CD4-positive, alpha-beta T cell treated with Interleukin-1 beta for 1 hour (primary cell): ENCODE measurements at regions not wholly inside any gene's neighbourhood (a gene's known extent, or its start where the extent isn't known, plus 50 kb on each side); places are given as distances from the start of the nearest gene placed in this dataset.

Experiments
- DNase-seq, 2 donors: peaks; one replicate each; pipeline ENCODE4 v3.0.0-alpha.2; 2020 to 2022

DNA sequence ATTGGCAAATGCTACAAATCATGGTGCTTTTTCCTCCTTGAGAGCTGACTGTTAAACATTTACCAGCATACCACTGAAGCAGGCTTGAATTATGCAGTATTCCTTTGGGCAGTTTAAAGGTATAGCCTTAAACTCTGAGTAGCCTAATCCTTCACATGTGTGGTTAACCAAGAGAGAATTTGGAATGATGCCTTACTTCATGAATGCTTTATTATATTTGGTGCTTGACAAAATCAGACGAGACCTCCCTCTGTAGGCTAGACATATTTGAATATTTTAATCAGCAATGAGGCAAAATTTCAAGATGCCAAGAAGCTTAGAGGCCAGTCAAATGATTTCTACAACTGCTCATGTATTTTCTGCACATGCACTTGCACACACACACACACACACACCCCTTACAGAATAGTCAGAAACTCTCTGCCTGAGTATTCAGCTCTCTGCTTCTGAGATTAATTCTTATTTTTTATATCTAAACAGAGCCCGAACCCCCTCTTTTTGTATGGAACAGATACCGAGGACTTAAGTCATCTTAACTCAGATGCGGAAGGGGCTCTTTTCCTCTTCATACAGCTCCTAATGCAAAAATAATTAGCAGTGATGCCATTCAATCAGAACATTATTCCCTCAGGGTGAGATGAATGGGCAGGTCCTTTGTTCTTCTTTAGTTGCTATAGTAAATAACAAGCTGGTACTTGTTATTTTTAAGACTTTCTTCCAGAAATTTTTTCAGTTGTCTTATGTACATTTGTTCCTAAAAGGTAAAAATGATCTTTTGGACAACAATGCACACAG is 195.5 kb upstream of the TMC3 start:
- DNase-seq = no peak

DNA sequence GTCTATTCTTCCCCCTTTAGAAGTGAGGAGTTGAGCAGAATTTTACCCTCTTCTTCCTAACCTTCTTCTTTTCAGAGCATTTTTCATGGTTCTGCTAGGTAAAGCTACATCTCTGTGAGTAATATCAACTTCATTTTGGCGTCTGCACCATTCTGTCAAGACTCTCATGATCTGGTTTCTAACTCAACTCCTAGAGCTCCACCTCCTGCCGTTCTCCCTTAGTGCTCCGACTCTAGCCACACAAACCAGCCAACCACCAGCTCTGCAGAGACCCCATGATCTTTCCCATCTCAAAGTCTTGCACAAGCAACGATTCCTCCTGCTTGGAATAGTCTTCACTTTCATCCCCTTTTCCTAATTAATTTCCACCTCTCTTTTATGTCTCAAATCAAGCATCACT is 193.9 kb upstream of the TMC3 start:
- no peak for DNase-seq

DNA sequence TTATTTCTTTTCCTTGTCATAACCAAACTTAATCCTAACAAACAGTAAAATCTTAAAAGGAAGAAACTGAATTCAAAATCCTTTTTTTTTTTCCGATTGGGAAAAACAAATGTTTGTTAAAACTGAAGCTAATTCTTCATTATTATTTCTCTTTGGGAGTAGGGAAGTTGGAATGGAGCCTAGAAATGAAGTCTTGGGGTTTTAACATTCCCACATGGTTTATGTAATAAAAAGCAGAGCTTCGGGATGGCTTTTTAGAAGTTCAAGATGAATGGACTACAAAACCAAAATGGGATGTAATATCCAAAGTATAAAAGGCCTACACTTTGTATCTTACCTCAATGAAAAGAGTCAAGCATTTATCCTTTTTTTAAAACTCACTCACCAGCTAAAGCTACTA is 189.0 kb upstream of the TMC3 start:
- DNase-seq = no peak

DNA sequence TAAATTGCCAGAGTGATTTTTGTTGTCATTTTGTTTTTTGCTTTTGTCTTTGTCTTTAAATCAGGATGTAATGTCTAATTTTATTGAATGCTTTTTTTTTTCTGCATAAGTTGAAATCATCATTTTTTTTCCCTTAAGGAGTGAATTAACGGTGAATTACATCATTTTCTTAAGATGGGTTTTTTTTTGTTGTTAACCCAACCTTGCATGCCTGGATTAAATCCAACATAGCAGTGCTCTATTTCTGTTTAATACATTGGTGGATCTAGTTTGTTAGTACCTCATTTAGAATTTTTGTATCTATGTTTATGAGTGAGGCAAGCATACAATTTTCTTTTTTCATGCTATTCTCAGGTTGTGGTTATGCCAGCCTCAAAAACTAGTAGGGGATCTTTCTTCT is 186.4 kb upstream of the TMC3 start:
- DNase-seq = no peak

DNA sequence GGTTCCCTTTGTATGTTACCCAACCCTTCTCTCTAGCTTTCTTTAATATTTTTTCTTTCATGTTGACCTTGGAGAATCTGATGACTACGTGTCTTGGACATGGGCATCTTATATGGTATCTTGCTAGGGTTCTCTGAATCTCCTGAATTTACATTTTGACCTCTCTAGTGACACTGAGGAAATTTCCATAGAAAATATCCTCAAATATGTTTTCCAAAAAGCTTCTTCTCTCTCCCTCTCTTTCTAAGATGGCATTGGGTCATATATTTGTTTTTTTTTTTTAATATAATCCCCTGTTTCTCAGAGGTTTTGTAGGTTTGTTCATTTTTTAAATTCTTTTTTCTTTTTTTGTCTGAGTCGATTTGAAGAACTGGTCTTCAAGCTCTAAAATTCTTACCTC is 184.0 kb upstream of the TMC3 start:
- no peak for DNase-seq

DNA sequence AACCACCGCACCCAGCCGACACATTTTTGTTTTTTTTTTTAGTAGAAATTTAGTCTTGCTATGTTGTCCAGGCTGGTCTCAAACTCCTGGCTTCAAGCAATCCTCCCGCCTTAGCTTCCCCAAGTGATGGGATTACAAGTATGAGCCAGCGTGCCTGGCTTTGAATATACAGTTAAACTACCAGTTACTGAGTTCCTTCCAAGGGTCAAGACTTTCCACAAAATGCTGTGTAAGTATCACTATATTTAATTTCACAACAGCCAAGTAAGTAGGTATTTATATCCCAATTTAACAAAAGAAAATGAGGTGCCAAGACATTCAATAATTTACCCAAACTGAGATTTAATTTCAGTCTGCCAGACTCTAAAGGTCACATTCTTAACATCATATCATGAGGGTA is 181.3 kb upstream of the TMC3 start:
- DNase-seq = no peak

DNA sequence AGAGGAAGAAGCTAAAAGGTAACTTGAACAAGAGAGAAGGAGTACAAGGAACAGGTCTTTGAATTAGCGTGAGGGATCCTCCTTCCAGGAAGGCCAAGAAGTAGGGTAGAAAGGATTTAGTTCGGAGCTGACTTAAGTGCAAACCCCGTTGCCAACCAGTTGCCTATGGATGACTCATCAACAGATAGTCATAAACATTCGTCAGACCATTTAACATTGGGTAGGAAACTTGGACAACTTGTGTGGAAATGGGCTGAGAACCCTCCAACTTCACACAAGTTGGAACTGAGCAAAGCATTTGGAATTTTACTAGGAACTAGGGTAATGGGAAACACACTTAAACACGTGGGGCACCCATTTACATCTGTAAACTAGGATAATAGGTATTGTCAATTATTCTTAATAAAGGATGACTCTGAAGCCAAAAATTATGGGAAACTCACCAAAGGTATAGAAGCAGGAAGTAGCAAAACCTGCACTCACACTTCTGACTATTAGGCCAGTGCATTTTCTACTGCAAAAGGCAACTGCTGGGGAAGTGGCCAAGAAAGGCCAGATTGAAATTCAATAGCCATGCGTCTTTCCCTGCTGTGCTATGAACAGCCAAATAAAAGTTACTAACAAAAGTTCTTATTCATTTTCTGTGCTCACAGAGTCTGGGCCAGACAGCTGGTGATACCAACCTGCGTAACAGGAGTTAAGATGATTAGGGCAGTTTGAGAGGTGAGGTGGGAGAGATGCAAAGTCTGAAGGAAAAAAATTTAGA is 174.5 kb upstream of the TMC3 start:
- no peak for DNase-seq

DNA sequence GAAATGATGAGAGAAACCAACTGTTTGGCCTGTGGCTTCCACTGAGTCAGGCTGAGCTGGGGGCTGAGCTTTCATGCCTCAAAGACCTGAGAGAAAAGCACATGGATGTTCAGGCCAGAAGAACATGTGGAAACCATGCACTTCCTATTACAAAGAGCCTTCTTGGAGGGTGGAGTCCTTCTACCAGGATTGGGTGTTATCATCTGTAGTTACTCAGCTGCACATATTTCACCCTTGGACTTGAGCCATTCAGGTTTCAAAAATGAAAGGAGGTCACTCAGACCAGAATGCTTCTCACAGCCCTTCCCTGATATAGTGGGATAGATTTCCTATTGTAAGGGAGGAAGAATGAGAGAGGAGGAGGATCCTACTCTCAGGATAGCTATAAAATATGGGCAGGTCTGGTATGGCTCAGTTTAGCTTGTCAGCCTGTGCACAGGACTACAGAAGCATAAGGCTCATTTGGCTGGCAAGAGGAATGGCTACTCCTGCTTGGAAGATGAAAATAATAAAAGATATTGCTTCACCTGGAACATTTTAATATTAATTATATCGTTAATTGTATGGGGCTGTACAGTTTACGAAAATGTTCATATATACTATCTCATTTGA is 173.6 kb upstream of the TMC3 start:
- DNase-seq = no peak

DNA sequence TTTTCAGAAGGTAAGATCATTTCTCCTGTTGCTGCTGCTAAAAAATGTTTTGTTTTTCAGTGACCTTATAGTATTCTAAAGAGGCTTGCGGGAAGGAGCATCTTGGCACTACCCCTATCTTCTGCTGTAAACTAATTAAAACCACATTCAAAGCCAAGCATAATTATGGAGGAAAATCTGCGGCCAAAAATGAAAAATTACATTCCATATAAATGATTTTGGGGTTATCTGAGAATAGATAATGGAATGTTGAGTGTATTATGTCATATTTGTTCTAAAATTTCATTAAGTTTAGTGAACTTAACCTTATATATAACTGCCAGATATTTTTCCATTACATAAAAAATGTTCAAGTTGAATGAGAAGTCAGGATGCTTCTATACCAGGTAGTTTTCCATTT is 170.4 kb upstream of the TMC3 start:
- DNase-seq = no peak

DNA sequence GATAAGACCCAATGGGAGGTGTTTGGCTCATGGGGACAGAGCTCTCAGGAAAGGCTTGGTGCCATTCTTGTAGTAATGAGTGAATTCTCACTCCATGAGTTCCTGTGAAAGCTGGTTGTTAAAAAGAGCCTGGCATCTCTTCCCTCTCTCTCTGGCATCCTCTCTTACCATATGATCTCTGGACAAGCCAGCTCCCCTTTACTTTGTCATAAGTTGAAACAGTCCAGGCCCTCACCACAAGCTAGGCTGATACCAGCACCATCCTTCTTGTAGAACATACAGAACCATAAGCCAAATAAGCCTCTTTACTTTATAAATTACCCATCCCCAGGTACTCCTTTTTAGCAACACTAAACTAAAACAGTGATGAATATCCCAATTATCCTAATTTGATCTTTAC is 166.9 kb upstream of the TMC3 start:
- no peak for DNase-seq

DNA sequence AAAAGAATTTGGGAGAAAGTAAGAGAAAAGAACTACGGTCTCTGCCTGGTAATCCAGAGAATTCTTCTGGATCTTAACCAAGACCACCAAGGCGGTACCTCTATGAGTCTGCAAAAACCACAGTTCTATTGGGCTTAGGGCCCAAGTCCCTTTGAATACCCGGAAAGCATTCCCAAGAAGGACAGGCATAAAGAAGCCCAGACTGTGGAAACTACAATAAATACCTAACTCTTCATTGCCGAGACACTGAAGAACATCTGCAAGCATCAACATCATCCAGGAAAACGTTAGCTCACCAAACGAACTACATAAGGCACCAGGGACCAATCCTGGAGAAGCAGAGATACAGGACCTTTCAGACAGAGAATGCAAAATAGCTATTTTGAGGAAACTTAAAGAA is 162.3 kb upstream of the TMC3 start:
- no peak for DNase-seq

DNA sequence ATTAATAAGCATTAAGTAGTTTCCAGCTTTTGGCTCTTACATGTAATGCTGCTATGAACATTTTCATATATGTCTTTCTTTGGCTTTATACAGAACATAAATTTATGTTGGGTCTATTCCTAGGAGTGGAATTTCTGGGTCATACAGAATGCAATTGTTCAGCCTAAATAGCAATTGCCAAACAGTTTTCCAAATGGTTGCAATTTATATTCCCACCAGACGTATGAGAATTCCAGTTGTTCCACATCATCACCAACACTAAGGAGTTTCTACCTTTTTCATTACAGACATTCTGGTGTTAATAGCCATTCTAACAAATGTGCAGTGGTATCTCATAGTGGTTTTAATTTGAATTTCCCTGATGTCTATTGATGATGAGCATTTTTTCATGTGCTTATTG is 160.1 kb upstream of the TMC3 start:
- DNase-seq = no peak

DNA sequence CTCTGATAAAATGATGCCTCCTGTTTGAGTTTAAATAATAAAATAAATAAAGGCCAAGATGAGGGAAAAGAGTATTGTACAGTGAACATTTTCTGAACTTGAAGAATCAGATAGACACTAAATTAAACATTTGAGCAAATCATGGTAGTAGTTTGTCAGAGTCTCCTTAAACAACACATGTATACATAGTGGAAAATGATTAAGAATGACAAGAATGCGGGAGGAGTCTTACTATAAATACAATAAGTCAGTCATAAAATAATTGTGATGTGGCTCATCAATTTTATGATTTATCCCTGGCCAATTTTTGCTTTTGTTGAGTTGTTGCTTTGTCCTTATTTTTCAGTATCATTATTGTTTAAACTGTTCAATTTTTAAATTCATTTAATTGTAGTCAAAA is 158.0 kb upstream of the TMC3 start:
- no peak for DNase-seq

DNA sequence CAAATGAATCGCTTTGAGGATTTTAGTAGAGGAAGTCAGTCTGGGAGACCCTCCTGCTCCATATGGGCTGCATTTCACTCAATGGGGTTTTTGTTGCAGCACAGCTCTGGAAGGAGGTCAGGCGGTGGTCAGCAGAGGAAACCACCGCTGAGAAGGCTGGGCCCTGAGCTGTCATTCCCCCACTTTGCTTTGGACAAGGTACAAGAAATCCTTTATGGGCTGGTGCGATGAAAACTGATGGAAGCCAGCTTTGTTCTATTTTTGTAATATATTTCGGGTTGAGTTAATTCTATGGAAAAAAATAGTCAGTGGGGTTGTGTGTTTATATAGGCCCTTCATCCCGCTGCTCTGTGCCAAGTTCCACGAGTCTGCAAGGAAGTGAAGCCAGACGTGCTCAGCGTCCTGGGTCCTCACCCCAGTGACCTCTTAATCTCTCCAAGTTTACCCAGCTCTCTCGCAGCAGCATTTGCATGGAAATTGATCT is 157.1 kb upstream of the TMC3 start:
- DNase-seq = no peak

DNA sequence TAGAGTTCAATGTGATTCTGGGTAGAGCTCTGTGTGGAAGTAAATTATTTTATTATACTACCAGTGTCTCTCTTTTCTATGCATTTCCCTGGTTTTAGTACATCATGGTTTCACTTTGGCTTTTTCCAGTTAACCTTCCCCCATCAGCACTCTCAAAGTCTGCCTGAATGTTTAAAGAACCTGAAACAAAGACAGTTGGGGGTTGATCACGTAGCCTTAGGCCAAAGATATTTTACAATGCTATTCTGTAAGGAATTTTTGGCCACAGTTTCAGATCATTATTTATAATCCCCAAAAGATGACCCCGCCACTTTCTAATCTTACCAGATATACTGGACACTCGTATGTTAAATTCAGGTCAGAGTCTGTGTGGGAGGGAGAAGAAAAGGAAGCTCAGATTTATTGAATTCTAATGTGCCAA is 156.3 kb upstream of the TMC3 start:
- DNase-seq = no peak

DNA sequence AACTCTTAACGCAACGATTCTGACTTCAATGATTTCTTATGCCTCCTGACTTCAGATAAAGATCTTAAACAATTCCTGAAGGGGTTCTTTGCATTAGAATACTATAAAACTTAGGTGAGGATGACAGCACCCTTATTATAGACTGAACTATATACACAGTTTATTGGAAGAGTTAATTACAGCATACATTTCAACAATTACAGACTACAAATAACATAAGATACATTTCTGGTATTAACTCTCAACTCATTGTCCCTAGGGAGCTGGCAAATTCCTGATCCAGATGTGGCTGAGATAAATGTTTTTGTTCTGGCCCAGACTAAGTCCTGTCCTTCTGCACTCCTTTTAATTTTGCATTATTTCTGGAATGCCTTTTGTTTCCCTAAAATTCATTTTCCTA is 155.5 kb upstream of the TMC3 start:
- DNase-seq = no peak

DNA sequence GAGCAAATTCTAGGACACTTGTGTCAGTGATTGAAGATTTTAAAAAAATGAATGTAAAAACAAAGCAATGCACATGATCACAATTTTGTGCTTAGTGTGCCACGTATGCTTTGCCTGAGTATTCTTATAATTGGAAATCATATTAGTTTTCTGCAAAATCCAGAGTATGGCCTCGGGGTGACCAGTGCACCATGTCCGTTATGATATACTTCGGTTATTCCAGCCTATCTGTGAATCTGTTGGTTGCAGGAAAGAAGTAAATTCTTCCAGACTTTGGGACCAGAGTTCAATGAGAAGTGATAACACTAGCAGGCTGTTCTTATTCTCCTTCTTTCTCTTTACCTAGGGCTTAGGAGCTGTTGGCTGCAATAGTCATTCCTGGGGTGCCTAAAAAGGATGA is 152.0 kb upstream of the TMC3 start:
- no peak for DNase-seq

DNA sequence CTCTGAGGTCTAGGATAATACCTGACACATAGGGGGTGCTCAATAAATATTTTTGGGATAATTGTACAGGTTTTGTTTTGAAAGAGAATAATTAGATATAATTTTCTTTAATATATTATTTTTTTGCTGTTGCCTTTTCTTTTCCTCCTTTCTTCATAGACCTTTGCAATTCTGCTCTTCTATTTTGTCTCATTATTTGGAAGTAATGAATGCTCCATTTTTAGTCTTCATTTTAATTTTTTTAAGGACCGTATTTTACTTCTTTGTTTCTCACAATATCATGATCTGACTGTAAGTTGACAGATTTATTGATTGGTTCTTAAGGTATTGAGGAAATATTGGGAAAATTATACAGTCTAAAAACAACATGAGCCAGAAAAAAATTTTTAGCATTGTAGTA is 150.5 kb upstream of the TMC3 start:
- no peak for DNase-seq

DNA sequence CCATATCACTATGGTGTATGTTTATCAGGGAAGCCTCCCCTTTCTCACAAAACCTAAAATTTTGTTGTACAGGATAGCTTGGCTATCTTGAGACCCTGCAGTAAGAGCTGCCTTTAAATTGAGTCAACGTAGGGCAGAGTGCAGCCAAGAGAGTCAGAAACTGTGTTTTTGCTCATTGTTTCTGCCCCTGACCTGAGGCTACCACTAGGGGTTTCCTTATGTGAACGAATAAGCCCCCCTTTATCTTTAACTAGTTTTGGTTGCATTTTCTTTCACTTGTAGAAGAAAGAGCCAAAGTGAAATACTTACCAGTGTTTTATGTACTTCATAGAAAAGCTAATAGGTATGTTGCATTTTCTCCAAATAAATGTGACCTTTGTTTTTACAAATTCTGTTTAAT is 149.9 kb upstream of the TMC3 start:
- DNase-seq = no peak

DNA sequence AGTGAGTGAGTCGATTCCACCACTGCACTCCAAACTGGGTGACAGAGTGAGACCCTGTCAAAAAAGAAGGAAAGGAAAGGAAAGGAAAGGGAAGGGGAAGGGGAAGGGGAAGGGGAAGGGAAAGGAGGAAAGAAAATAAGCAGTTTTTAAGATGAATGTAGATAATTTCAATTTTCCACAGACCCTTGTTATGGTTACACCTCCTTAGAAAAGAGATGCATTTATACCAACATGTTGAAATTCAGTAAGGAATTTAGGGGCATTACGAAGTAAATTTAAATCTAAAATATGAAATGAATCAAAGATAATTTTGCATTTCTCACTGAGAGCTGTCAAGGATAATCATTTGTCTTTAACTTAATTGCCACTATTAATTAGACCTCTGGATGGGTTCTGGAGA is 146.5 kb upstream of the TMC3 start:
- no peak for DNase-seq

DNA sequence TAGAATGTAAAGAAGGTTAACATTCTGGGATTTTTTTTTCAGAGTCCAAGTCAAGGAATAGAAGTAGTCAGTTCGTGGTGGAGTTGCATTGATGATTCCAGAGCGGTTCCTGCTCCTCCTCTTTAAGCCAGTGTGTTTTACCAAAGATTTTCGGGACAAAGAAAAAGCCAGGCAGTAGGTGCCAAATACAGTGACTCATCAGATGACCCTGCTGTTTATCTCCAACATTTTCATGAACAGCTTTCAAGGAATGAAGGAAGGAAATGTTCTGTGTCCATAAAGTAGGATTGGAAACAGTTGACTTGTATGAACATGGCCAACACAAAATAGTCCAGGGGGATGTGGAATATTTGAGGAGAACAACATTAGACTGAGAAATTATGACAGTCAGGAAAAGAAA is 142.4 kb upstream of the TMC3 start:
- DNase-seq = no peak

DNA sequence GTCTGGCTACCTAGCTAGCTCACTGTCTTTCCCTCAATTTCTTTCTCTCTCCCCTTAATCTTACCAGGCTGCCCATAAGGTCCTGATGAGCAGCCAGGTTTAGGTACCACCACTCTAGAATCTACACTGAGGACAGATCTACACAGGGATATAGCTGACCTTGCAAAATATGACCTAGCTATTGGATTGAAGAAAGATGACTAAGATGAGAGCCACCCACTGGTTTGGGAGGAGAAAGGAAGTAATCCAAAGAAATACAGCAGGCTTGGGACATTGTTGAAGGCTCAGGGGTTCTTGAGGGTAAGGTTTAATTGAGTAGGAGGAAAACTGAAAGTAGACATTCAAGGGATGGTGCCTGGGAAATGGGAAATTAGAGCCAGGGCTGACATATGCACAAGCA is 142.0 kb upstream of the TMC3 start:
- DNase-seq = no peak

DNA sequence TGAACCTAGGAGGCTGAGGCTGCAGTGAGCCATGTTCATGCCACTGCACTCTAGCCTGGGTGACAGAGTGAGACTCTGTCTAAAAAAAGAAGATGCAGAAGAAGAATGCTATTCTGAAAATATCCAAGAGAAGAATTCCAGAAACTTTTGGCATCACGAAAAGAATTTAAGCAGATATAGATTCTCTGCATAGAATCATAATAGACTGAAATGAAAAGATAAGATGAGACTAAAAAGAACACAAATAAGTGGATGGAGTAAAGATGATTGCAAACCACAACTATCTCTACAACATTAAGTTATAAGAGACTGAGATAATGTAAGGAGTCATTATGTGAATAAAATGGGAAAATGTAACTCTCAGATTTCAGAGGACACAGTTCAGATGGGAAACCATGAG is 140.7 kb upstream of the TMC3 start:
- DNase-seq = no peak

DNA sequence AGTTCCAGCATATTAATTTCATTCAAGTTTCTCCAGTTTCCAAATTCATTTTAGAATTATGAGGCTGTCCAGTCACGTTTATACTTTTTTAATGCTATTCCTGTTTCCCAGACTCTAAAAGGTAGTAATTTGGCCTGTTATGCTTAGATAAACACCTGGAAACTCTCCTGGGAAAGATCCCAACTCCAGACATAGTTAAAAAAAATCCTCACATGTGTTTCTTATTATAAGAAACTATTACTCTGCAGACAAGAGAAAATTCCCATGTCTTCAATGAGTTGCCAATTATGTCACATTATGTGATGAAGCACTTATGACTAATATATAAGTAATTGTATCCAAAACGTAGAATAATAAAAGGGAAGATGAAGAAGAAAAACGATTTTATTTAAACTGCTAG is 137.1 kb upstream of the TMC3 start:
- no peak for DNase-seq
